ENCODE measurements at regions not wholly inside any gene's neighbourhood (a gene's known extent, or its start where the extent isn't known, plus 50 kb on each side); places are given as distances from the start of the nearest gene placed in this dataset.

GRCh38 chr13:44219577-44220548 is 153.8 kb upstream of the SERP2 start:
- DNase-seq (ENCODE audit: low read depth in 2 of 2): no peak

DNA sequence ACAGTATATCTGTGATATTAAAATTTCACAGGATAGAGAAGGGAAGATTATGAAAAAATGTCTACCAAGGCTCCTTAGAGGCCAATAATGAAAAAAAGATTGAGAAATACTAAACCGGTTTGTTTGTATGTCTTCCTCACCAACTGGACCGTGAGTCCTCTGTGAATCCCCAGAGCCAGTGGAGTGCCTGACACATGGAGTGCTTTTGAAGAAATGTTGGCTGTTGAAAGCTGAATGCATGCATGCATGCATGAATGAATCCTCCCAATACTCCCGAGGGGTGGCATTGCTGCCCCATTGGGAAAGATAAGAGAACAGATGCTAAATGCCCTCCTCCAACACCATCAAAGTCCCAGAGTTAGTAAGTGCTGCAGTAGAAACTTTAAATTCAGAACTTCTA is 152.7 kb upstream of the SERP2 start:
- DNase-seq (ENCODE audit: low read depth in 2 of 2): no peak

GRCh38 chr13:44221657-44222056 is 152.0 kb upstream of the SERP2 start:
- DNase-seq (ENCODE audit: low read depth in 2 of 2): no peak

DNA sequence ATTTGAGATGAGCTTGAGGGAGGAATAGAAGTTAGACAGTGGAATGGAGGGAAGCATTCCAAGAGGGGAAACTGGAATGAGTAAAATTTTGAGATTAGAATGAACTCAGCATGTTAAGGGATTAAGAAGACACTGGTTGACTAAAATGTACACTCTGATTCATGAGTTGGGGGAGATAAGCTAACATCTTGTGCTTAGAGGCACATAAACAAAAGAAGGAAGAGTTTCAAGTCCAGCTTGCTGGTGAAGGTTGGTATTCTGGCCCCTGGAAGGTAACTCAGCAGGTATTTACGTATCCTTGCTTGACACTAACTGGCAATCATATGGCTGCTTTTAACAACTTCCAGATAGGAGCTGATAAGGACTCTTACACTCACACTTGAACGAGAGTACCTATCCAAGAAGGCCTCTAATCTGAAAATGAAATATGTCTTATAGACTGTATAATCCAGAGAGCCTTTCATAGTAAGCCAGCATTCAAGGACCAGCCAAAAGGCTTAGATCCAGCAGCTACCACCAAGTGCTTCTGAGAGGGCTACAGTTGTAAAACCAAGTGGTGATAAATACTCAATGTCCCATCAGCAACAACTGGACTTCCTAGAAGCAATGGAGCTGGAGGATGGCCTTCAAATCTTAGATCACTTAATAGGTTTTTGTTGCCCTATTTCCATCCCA is 149.7 kb upstream of the SERP2 start:
- DNase-seq (ENCODE audit: low read depth in 2 of 2): no peak

DNA sequence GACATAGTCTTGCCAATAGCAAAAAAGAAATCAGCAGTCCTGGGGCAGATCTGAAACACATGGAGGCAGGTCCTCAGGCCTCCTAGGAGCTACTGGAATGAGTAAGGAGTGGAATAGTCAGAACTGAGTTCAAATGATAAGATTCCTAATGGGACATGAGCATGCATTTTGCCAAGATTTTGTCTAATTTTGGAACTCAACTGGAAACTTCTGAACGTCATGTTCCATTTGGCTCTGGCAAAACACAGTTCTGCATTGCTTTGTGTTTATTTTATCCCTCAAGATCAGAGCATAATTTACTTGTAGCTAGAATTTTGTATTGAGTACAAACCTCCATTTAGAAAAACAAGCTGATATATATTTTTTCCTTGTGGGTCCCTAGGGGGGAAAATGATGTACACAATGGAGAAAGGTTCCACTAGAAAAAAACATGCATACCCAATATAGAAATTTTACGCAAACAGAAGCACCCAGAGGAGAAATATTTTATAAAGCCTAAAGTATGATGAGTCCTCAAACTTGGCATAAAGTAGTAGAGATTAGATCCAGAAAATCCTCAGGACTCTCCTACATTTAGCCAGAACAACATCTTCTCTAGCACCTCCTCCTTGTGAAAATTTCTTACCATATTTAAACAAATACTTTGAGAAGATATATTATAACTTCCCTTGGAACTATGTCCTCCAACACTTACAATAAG is 149.0 kb upstream of the SERP2 start:
- DNase-seq (ENCODE audit: low read depth in 2 of 2): no peak

GRCh38 chr13:44229371-44230030 is 144.1 kb upstream of the SERP2 start:
- DNase-seq (ENCODE audit: low read depth in 2 of 2): no peak

DNA sequence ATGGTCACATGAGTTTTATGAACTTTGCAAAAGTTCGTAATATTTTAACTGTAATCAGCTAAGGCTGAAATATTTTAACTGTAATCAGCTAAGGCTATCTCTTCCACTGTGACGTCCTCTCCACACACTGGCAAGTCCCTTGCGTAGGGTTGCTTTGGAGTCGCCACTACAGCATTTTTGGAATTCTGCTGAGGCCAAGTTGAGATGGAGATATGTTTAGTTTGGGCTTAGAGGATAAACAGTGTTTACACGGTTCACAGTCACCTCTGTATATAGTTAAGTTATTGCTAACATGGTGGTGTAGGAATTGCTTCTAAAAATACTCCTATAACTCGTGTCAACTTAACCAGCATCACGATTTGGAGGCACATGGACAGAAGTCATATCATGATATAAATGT is 143.6 kb upstream of the SERP2 start:
- no peak for DNase-seq (ENCODE audit: low read depth in 2 of 2)

GRCh38 chr13:44230736-44231135 is 142.9 kb upstream of the SERP2 start:
- DNase-seq (ENCODE audit: low read depth in 2 of 2): no peak

- DNase-seq (ENCODE audit: low read depth in 2 of 2): no peak
These were observed 141.7 kb upstream of the SERP2 start for GRCh38 chr13:44231786-44232516.

DNA sequence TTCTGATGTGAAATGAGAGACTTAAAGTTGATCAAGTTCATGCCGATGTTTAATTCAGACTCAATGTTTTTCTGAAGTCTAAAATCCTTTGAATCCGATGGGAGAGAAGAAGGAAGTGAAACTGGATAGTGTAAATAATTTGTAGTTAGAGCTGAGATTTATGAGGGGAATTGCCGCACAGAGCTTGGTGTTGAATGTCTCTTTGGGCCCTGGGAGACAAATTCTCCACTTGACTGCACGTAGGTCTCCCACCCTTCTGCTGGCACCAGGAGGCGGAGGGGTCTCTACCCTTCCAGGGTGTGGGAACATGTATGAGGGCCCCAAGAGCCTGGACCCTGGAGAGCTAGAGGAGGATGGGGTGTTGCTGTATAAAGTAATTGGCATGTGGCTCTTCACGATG is 140.8 kb upstream of the SERP2 start:
- no peak for DNase-seq (ENCODE audit: low read depth in 2 of 2)

DNA sequence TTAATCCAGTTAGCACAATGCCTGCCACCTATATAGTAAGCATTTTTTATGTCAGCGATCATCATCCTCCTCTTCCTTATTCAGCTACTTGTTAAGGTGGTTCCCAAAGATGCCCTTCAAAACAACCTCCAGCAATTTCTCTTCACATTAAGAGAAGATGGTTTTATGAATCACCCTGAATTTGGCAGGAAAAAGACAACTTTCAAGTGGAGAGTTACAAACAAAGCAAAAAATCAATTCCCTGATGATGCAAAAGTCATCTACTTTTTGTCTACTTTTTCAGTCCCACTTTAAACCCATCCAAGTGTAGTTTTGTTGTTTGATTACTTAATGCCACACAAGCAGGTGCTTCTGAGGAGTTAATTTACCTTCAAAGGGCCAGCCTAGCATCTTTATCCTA is 139.1 kb upstream of the SERP2 start:
- no peak for DNase-seq (ENCODE audit: low read depth in 2 of 2)

GRCh38 chr13:44236370-44236769 is 137.3 kb upstream of the SERP2 start:
- no peak for DNase-seq (ENCODE audit: low read depth in 2 of 2)

- DNase-seq (ENCODE audit: low read depth in 2 of 2): no peak
These were observed 136.8 kb upstream of the SERP2 start for GRCh38 chr13:44236801-44237207.

GRCh38 chr13:44237276-44237767 is 136.3 kb upstream of the SERP2 start:
- no peak for DNase-seq (ENCODE audit: low read depth in 2 of 2)

GRCh38 chr13:44237881-44238421 is 135.7 kb upstream of the SERP2 start:
- no peak for DNase-seq (ENCODE audit: low read depth in 2 of 2)

GRCh38 chr13:44240611-44241145 is 132.9 kb upstream of the SERP2 start:
- no peak for DNase-seq (ENCODE audit: low read depth in 2 of 2)

DNA sequence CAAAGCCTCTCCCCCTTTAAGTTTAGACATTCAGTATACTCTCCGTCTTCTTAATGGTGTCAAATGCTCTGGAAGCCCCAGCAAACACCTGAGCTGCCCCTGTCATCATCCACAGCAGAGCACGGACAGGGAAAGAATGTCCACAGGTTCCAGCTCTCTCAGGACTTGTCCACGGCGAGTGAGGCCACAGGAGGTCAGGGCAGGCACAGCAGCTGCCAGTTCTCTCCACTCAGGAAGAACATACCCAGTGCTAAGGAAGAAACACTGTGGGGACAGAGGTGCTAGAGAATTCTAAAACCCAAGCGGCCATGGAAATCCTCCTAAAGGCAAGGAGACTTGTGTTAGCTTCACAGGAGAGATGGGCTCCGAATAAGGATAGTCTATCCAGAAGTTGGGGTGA is 132.0 kb upstream of the SERP2 start:
- no peak for DNase-seq (ENCODE audit: low read depth in 2 of 2)

- DNase-seq (ENCODE audit: low read depth in 2 of 2): no peak
These were observed 130.9 kb upstream of the SERP2 start for GRCh38 chr13:44242766-44243165.

- no peak for DNase-seq (ENCODE audit: low read depth in 2 of 2)
These were observed 130.3 kb upstream of the SERP2 start for GRCh38 chr13:44243198-44243857.

DNA sequence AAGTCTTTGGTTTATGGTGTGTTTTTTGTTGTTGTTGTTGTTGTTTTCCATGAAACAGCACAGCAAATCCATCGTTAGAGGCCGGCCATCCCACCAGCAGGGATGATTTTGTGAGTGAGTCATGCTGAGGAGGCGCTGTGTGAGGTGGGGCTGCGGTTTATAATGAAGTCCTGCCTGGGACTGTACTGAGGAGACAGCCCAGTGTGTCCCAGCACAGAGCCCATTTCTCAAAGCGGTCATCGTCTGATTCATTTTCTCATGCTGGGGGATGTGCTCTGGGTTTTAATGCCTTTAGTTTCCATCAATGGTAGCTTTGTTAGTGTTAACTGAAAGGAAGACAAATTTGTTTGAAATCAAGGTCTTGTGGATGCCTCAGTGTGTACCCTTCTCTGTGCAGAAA is 129.3 kb upstream of the SERP2 start:
- DNase-seq (ENCODE audit: low read depth in 2 of 2): no peak

Measured in activated CD8-positive, alpha-beta memory T cell treated with anti-CD3 and anti-CD28 coated beads for 4 hours (primary cell).